Progenitor cell of endocrine pancreas (in vitro differentiated cells): ENCODE measurements at regions not wholly inside any gene's neighbourhood (a gene's known extent, or its start where the extent isn't known, plus 50 kb on each side); places are given as distances from the start of the nearest gene placed in this dataset.

Experiments
- DNase-seq: peaks from one replicate; pipeline ENCODE4 v3.0.0; 2021; ENCODE audit warnings: low spot score; ENCODE audit not compliant: unreplicated experiment
- H3K27ac Mint-ChIP-seq: 2 replicates; pipeline ENCODE4 v1.8.0; 2021; ENCODE audit warnings: mild to moderate bottlenecking, moderate library complexity, mixed read lengths
- H3K27me3 Mint-ChIP-seq: 2 replicates; pipeline ENCODE4 v1.8.0; 2021; ENCODE audit warnings: mixed read lengths
- H3K36me3 Mint-ChIP-seq: 2 replicates; pipeline ENCODE4 v1.8.0; 2022; ENCODE audit warnings: mixed read lengths; ENCODE audit not compliant: insufficient read depth
- H3K4me1 Mint-ChIP-seq: 2 replicates; pipeline ENCODE4 v1.8.0; 2021; ENCODE audit warnings: low read depth, mixed read lengths
- H3K4me3 Mint-ChIP-seq: 2 replicates; pipeline ENCODE4 v1.8.0; 2021; ENCODE audit warnings: low read depth, mild to moderate bottlenecking, moderate library complexity, mixed read lengths
- H3K9me3 Mint-ChIP-seq: 2 replicates; pipeline ENCODE4 v1.8.0; 2021; ENCODE audit warnings: low read depth, mixed read lengths
- CTCF ChIP-seq: fragments of 200-600 bp; sonication (generic); IDR thresholded peaks from one replicate; pipeline ENCODE4 v1.5.0; 2021; ENCODE audit warnings: antibody characterized with exemption, mild to moderate bottlenecking; ENCODE audit not compliant: unreplicated experiment

GRCh38 chr2:198254536-198255090, 450.2 kb downstream of the PLCL1 start:
- no peak for TF ChIP-seq CTCF
- no peaks in the 10 kb centered on the region for H3K36me3 Mint-ChIP-seq
- DNase-seq, result no peak
- no peaks in the 10 kb centered on the region for H3K9me3 Mint-ChIP-seq
- H3K27me3 Mint-ChIP-seq, result peaks cover 2% of the 10 kb centered on the region
- no peaks in the 10 kb centered on the region for H3K4me1 Mint-ChIP-seq
- H3K27ac Mint-ChIP-seq, result no peak overlapping the region
- H3K4me3 Mint-ChIP-seq, result no peak overlapping the region

GRCh38 chr2:198253995-198254394, 449.6 kb downstream of the PLCL1 start:
- Mint-ChIP-seq H3K4me3 (no peak overlapping the region), H3K9me3 (no peaks in the 10 kb centered on the region), H3K27me3 (no peaks in the 10 kb centered on the region), H3K36me3 (no peaks in the 10 kb centered on the region), H3K27ac (no peak overlapping the region), H3K4me1 (no peaks in the 10 kb centered on the region)
- no peak for TF ChIP-seq CTCF
- no peak for DNase-seq

GRCh38 chr2:198252472-198252871, 448.1 kb downstream of the PLCL1 start:
- Mint-ChIP-seq H3K27ac (no peak overlapping the region), H3K27me3 (no peaks in the 10 kb centered on the region), H3K36me3 (no peaks in the 10 kb centered on the region), H3K9me3 (peaks cover 2% of the 10 kb centered on the region), H3K4me3 (no peak overlapping the region), H3K4me1 (no peaks in the 10 kb centered on the region)
- no peak for TF ChIP-seq CTCF
- DNase-seq, result no peak

GRCh38 chr2:198242093-198242492, 437.7 kb downstream of the PLCL1 start:
- Mint-ChIP-seq H3K4me3 (no peak overlapping the region), H3K36me3 (no peaks in the 10 kb centered on the region), H3K27me3 (no peaks in the 10 kb centered on the region), H3K4me1 (no peaks in the 10 kb centered on the region), H3K27ac (no peak overlapping the region), H3K9me3 (no peaks in the 10 kb centered on the region)
- no peak for DNase-seq
- no peak for TF ChIP-seq CTCF

- no peaks in the 10 kb centered on the region for H3K36me3 Mint-ChIP-seq
- no peak overlapping the region for H3K4me3 Mint-ChIP-seq
- no peaks in the 10 kb centered on the region for H3K27me3 Mint-ChIP-seq
- no peak for DNase-seq
- peaks cover under 1% of the 10 kb centered on the region for H3K4me1 Mint-ChIP-seq
- no peaks in the 10 kb centered on the region for H3K9me3 Mint-ChIP-seq
- TF ChIP-seq CTCF, result no peak
- no peak overlapping the region for H3K27ac Mint-ChIP-seq
Observed at GRCh38 chr2:198238429-198238828, 434.0 kb downstream of the PLCL1 start.
